GM23338 (cell line): ENCODE measurements at regions not wholly inside any gene's neighbourhood (a gene's known extent, or its start where the extent isn't known, plus 50 kb on each side); places are given as distances from the start of the nearest gene placed in this dataset.

Source experiments
- EZH2 ChIP-seq: fragments of 200-600 bp; sonication (generic); IDR thresholded peaks from one replicate; pipeline ENCODE4 v1.8.0; 2017; ENCODE audit warnings: antibody characterized with exemption, mild to moderate bottlenecking, low read depth; ENCODE audit not compliant: unreplicated experiment
- EZH2phosphoT487 ChIP-seq: fragments of 200-600 bp; sonication (generic); IDR thresholded peaks from one replicate; pipeline ENCODE4 v1.8.1; 2018; ENCODE audit warnings: antibody characterized with exemption; ENCODE audit not compliant: unreplicated experiment
- JUNB ChIP-seq: IDR thresholded peaks from one replicate; pipeline ENCODE4 v1.6.1; 2016; ENCODE audit warnings: antibody characterized with exemption; ENCODE audit not compliant: unreplicated experiment
- NANOG ChIP-seq: IDR thresholded peaks from 2 replicates; pipeline ENCODE4 v1.6.1; 2016; ENCODE audit warnings: antibody characterized with exemption, borderline replicate concordance
- POLR2AphosphoS5 ChIP-seq: IDR thresholded peaks from 2 replicates; pipeline ENCODE4 v1.6.1; 2016; ENCODE audit warnings: antibody characterized with exemption, low read depth
- TF ChIP-seq, protein P1 (sequence below), 2 experiments: fragments of 200-600 bp in 1 of 2; sonication (generic) in 1 of 2; conservative IDR thresholded peaks; 2 replicates each; pipeline versions ENCODE4 v1.5.1 to v1.6.1; 2016 to 2017; ENCODE audit warnings: antibody characterized with exemption in 2 of 2, low read depth in 2 of 2, mild to moderate bottlenecking in 2 of 2, moderate library complexity in 1 of 2
- TF ChIP-seq, protein P2 (sequence below): IDR thresholded peaks from one replicate; pipeline ENCODE4 v1.6.1; 2018; ENCODE audit warnings: antibody characterized with exemption; ENCODE audit not compliant: unreplicated experiment
- TF ChIP-seq, protein P3 (sequence below): IDR thresholded peaks from 2 replicates; pipeline ENCODE4 v1.6.1; 2016; ENCODE audit warnings: antibody characterized with exemption

DNA sequence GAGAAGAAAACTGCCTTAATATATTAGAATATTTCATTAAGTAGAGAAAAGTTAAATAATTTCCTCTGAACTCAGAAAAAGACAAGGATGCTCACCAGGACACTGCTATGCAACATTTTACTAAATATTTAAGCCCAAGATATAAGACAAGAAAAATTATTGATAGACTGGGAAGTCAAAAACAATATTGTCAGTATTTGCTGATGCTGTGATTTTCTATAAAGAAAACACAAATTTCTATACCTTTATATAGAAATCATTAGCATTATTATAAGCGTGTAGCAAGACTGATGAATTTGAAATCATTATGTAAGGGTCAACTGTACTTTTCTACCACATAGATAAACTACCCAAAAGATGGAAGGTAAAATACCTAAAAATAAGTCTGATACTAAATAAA lies 451.0 kb downstream of the RNF144A start:
- TF ChIP-seq, protein P1, sequence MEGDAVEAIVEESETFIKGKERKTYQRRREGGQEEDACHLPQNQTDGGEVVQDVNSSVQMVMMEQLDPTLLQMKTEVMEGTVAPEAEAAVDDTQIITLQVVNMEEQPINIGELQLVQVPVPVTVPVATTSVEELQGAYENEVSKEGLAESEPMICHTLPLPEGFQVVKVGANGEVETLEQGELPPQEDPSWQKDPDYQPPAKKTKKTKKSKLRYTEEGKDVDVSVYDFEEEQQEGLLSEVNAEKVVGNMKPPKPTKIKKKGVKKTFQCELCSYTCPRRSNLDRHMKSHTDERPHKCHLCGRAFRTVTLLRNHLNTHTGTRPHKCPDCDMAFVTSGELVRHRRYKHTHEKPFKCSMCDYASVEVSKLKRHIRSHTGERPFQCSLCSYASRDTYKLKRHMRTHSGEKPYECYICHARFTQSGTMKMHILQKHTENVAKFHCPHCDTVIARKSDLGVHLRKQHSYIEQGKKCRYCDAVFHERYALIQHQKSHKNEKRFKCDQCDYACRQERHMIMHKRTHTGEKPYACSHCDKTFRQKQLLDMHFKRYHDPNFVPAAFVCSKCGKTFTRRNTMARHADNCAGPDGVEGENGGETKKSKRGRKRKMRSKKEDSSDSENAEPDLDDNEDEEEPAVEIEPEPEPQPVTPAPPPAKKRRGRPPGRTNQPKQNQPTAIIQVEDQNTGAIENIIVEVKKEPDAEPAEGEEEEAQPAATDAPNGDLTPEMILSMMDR (conservative IDR thresholded peaks at IDR 0.05; ENCODE audit: low read depth in 2 of 2) = no peak
- TF ChIP-seq EZH2phosphoT487 = no peak
- TF ChIP-seq POLR2AphosphoS5 = no peak
- TF ChIP-seq EZH2 = no peak
- TF ChIP-seq, protein P2, sequence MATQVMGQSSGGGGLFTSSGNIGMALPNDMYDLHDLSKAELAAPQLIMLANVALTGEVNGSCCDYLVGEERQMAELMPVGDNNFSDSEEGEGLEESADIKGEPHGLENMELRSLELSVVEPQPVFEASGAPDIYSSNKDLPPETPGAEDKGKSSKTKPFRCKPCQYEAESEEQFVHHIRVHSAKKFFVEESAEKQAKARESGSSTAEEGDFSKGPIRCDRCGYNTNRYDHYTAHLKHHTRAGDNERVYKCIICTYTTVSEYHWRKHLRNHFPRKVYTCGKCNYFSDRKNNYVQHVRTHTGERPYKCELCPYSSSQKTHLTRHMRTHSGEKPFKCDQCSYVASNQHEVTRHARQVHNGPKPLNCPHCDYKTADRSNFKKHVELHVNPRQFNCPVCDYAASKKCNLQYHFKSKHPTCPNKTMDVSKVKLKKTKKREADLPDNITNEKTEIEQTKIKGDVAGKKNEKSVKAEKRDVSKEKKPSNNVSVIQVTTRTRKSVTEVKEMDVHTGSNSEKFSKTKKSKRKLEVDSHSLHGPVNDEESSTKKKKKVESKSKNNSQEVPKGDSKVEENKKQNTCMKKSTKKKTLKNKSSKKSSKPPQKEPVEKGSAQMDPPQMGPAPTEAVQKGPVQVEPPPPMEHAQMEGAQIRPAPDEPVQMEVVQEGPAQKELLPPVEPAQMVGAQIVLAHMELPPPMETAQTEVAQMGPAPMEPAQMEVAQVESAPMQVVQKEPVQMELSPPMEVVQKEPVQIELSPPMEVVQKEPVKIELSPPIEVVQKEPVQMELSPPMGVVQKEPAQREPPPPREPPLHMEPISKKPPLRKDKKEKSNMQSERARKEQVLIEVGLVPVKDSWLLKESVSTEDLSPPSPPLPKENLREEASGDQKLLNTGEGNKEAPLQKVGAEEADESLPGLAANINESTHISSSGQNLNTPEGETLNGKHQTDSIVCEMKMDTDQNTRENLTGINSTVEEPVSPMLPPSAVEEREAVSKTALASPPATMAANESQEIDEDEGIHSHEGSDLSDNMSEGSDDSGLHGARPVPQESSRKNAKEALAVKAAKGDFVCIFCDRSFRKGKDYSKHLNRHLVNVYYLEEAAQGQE = no peak
- TF ChIP-seq, protein P3, sequence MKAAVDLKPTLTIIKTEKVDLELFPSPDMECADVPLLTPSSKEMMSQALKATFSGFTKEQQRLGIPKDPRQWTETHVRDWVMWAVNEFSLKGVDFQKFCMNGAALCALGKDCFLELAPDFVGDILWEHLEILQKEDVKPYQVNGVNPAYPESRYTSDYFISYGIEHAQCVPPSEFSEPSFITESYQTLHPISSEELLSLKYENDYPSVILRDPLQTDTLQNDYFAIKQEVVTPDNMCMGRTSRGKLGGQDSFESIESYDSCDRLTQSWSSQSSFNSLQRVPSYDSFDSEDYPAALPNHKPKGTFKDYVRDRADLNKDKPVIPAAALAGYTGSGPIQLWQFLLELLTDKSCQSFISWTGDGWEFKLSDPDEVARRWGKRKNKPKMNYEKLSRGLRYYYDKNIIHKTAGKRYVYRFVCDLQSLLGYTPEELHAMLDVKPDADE = no peak
- no peak for TF ChIP-seq NANOG
- TF ChIP-seq JUNB = no peak
